Heart left ventricle (tissue), 13 donors: ENCODE measurements at regions not wholly inside any gene's neighbourhood (a gene's known extent, or its start where the extent isn't known, plus 50 kb on each side); places are given as distances from the start of the nearest gene placed in this dataset.
"Not testable (repeated sequence)": the region's sequence is repeated elsewhere in the genome, so short reads cannot be mapped to it uniquely, and the experiment has no call there.

ENCODE experiments used
- POLR2A ChIP-seq, 2 donors: fragments of 450-650 bp; IDR thresholded peaks; one replicate each; pipeline ENCODE4 v1.6.1; 2017; ENCODE audit warnings: antibody characterized with exemption in 2 of 2, mild to moderate bottlenecking in 2 of 2, moderate library complexity in 2 of 2
- TF ChIP-seq, protein P1 (sequence below), 12 donors: fragments of 200-600 bp; sonication (generic) in 4 of 12; IDR thresholded peaks; one replicate each; pipeline versions ENCODE4 v1.5.0 to v1.8.0; 2018 to 2022; ENCODE audit warnings: antibody characterized with exemption in 12 of 12, mild to moderate bottlenecking in 5 of 12
- donor health status: ischemic (EF 13 %, LVEDD 7.1; RV severe dilation, severe dysfunction).
- donor health status: DM: no; HTN: yes; CAD: no.
- donor health status: DM: no; HTN: no; CAD: no.
- donor health status: ischemic (EF 25% LVEDD 6.9; RV normal size, moderate dysfunction).
- donor health status: ischemic (EF 25% LVEDD 5.7; RV mildly dilated, moderate dysfunction).
- donor health status: ischemic (EF 35%, LVEDD 5.7; RV mildly dilated, moderate dysfunction).
- donor health status: nonischemic (EF 11% LVEDD 7.7; RV severe dilation, severe dysfunction).
- donor health status: DM: yes; HTN: yes; CAD: no.
- donor health status: PGD.
- donor health status: ischemic (EF 29% LVEDD 5.4; RV normal size, mild dysfunction).
- donor health status: nonischemic (EF 23%, LVEDD 6.1; RV moderate dilation, normal function).

DNA sequence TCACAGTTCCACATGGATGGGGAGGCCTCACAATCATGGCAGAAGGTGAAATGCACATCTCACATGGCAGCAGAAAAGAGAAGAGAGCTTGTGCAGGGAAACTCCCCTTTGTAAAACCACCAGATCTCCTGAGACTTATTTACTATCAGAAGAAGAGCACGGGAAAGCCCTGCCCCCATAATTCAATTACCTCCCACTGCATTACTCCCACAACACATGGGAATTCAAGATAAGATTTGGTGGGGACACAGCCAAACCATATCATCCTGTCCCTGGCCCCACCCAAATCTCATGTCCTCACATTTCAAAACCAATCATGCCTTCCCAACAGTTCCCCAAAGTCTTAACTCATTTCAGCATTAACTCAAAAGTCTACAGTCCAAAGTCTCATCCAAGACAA lies 90.3 kb upstream of the SLC7A11 start:
- TF ChIP-seq, protein P1, sequence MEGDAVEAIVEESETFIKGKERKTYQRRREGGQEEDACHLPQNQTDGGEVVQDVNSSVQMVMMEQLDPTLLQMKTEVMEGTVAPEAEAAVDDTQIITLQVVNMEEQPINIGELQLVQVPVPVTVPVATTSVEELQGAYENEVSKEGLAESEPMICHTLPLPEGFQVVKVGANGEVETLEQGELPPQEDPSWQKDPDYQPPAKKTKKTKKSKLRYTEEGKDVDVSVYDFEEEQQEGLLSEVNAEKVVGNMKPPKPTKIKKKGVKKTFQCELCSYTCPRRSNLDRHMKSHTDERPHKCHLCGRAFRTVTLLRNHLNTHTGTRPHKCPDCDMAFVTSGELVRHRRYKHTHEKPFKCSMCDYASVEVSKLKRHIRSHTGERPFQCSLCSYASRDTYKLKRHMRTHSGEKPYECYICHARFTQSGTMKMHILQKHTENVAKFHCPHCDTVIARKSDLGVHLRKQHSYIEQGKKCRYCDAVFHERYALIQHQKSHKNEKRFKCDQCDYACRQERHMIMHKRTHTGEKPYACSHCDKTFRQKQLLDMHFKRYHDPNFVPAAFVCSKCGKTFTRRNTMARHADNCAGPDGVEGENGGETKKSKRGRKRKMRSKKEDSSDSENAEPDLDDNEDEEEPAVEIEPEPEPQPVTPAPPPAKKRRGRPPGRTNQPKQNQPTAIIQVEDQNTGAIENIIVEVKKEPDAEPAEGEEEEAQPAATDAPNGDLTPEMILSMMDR (IDR thresholded peaks at IDR 0.05): not testable (repeated sequence)
- TF ChIP-seq POLR2A (IDR thresholded peaks at IDR 0.05): not testable (repeated sequence)
